GM18505 (cell line): ENCODE measurements at regions not wholly inside any gene's neighbourhood (a gene's known extent, or its start where the extent isn't known, plus 50 kb on each side); places are given as distances from the start of the nearest gene placed in this dataset.

Experiments used
- ATAC-seq: cut with Tn5 transposase; IDR thresholded peaks from one replicate; pipeline ENCODE4 v1.9.1; 2021; ENCODE audit not compliant: unreplicated experiment
- POLR2A ChIP-seq: IDR thresholded peaks from 4 replicates; pipeline ENCODE4 v1.6.1; 2011; ENCODE audit warnings: borderline replicate concordance; ENCODE audit not compliant: insufficient read depth, insufficient read length; ENCODE audit errors: extremely low read depth

GRCh38 chr17:73753751-73754496 is 109.7 kb upstream of the SDK2 start:
- ATAC-seq: no peak
- TF ChIP-seq POLR2A: no peak

GRCh38 chr17:73754886-73755400 is 110.7 kb upstream of the SDK2 start:
- TF ChIP-seq POLR2A: no peak
- no peak for ATAC-seq

GRCh38 chr17:73757420-73757819 is 113.2 kb upstream of the SDK2 start:
- TF ChIP-seq POLR2A: no peak
- no peak for ATAC-seq

- no peak for TF ChIP-seq POLR2A
- ATAC-seq: no peak
Measured at GRCh38 chr17:73758245-73758644, 114.0 kb upstream of the SDK2 start.

DNA sequence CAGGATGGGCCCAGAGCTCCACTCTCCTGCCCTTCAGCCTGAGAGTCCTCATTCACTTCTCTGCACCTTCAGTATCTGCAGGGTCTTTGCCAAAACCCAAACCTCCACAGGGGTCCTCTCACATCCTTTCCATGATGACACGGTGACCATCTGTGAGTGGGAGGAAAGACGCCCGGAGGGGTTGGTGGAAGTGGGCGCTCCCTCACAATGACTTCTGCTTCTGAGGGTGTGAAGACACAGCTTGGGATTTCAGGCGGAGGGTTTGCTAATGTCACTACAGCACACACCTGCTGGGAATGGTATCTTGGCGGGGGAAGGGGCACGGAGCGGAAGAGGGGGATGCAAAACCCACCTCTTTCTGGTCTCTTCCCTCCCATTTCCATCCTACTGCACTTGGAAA is 115.1 kb upstream of the SDK2 start:
- no peak for TF ChIP-seq POLR2A
- ATAC-seq: no peak

DNA sequence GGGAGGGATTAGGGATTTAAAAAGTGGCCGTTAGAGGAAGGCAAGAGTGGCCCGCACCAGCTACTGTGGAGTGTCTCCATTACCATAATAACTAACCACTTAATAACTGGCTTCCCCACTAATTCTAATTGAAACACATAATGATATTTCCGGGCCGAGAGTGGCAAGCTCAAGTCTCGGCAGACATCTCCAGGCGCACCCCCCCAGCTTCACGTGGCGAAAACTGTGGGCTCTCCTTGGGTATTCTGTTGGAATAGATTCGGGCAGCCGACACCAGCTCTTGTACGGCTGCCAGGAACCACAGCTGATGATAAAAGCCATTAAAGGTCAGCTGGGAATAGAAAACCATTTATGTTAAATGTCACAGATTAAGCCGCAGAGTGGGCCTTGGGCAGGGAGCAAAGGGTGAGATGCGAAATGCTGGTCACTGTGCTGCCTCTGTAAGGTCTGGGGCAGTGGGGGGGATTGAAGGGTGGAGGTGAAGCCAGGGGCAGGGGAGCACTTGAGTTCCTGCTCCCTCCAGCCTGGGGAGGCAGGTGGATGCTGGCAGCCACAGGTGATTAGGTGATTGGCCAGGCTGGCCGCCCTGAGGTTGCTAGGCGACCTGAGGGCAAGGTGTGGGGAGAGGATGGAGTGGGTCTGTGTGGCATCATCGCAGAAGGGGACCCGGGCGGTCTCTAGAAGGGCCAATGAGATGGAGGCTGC is 115.6 kb upstream of the SDK2 start:
- TF ChIP-seq POLR2A: no peak
- ATAC-seq: no peak

- no peak for ATAC-seq
Measured at GRCh38 chr17:73760439-73760758, 116.2 kb upstream of the SDK2 start.

DNA sequence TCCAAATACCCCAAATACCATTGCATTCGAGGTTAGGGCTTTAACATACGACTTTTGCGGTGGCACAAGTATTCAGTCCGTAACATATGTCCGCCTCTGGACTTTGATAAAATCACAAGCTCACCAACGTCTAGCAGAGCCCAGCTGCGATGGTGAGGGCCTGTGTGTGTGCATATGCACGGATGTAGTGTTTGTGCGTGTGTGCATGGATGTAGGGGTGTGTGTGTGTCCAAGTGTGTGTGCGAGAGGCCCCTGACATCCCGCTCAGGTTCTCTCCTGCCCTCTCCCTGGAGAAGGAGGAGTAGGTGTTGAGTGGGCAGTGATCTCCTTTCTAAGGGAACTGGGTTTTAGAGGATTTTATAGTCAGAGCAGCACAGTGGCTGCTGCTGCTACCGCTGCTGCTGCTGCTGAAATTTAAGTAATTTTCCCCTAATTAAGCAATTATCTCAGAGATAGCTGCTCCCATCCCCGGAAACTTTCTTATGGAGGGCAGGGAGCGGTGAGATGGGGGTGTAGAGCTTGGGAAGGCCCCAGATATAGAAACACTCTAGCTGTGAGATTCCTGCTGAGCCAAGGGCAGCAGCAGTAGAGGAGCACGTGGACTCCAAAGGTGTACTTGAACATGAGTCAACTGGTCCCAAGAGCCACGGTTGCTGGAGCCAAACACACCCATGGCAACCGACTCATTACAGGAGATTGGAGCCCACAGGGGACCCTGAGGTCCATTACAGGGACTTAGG is 121.7 kb upstream of the SDK2 start:
- no peak for ATAC-seq
- no peak for TF ChIP-seq POLR2A

More at GRCh38 chr17:73760439-73760758, 116.2 kb upstream of the SDK2 start:
- no peak for TF ChIP-seq POLR2A

DNA sequence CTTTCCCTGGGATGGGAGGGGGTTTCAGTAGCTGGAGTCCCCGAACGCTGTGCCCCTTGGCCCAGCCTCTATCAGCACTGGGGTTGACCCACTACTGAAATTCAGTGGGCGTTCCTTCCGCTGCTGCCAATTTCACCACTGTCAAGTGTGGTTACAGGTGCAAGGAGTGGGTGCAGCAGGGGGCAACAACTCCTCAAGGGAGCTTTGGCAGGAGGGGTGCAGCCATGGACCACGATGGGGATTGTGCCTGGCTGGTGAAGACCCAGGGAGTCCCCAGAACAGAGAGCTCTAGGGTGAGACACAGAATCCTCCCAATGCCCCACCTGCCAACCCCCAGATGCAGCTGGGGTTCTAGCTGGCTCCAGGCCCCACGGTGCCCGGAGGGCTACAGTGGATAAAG is 123.5 kb upstream of the SDK2 start:
- ATAC-seq: no peak
- no peak for TF ChIP-seq POLR2A

DNA sequence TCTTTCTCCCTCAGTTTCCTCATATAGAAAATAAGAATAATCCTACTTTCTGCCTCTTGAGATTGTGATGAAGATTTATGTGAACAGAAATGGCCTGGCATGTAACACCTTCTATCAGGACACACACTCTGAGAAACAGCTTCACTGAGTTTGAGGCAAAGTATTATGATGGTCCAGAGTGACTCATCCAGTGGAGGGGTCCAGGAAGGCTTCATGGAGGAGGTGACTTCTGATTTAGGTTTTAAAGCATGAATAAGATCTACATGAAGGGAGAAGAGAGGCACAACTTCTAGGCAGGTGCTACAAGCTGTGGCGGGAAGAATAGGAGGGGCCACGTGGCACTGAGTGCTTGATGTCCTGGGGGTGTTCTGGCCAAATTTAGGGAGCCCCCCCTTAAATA is 124.4 kb upstream of the SDK2 start:
- no peak for ATAC-seq
- no peak for TF ChIP-seq POLR2A

DNA sequence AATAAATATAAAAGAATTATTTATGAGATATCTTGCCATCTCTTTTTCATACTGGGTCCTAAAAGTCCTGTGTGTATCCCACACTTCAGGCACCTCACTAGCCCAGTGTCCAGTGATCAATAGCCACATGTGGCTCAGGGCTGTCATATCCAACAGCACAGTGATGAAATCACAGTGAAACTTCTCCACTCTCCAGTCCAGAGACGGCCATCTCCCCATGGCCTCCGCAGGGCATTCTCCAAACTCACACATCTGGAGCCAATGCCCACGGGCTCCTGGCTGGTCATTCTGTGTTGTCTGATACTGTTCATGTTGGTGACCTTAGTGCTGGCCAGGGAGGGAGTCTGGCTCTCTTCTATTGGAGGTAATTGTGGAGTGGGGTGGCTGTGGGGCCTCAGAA is 125.2 kb upstream of the SDK2 start:
- TF ChIP-seq POLR2A: no peak
- ATAC-seq: no peak

DNA sequence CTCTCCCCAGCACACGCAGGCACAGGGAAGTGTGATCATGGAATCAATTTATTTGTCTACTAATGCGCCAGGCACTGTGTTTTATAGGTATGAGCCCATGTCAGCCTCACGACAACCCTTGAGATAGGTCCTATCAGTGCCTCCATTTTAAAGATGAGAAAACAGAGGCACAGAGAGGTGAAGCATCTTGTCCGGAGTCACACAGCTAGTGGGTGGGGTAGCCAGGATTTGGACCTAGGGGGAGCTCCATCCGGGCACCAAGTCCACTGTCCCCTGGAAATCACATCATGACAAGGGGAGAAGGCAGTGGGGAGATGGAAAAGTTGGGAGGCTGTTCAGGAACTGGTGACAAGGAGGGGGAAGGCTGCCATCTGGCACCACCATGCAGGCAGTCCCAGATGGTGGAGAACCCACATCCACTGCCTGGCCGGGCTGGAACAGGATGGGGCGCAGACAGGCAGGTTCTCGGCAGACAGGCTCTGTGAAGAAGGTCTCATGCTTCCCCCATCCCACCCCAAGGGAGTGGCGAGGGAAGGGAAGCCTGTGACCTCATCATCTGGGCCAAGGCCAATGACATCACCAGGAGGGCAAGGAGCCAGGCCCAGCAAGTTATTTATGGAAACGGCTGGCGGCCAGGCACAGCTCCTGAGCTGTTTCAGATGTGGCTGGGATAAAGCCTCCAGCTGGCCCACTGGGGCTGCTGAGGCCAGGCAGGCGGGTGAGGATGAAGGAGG is 126.0 kb upstream of the SDK2 start:
- ATAC-seq: no peak
- no peak for TF ChIP-seq POLR2A

DNA sequence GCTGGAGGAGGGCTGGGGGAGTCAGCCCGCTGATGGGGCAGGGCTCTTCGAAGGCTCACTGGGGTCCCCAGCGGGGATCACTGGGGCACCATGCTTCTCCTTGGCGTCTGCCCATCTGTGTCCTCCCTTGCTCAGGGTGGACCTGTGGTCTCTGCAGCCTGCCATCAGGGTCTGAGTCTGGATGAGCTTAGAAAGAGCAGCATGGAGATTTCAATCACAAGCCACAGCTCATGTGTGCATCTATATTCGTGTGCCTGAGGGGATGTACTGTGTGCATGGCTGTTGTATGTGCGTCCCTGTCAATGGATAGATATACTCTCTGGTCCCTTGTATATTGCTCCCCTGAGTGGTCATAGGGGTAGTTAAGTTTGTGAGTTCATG is 126.6 kb upstream of the SDK2 start:
- TF ChIP-seq POLR2A: no peak
- ATAC-seq: no peak

DNA sequence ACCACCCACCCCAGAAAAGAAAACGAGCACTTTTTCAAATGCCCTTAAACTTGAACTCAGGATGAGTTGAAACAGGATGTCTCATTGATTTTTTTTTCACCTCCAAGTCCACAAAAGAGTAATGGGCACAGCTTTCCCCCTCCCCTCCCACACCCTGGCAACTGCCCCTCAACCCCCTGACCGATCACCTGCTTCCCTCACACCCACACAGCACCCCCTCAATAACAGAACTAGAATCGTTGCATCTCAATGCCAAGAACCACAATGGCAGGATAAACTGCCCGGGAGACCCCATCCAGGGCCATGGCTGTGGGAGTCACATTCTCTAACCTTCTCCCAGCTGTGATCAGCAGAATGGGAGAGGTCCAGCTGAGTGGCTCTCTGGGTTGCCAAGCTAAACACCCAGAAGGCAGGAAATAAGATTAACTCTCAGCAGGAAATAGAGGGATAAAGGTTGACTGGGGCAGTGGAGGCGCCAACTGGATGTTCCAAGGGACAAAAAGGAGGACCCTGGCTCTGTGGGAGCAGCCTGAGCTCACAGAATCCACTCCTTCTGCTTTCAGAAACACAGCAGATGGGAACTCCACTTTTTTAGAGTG is 128.0 kb upstream of the SDK2 start:
- TF ChIP-seq POLR2A: no peak
- no peak for ATAC-seq

DNA sequence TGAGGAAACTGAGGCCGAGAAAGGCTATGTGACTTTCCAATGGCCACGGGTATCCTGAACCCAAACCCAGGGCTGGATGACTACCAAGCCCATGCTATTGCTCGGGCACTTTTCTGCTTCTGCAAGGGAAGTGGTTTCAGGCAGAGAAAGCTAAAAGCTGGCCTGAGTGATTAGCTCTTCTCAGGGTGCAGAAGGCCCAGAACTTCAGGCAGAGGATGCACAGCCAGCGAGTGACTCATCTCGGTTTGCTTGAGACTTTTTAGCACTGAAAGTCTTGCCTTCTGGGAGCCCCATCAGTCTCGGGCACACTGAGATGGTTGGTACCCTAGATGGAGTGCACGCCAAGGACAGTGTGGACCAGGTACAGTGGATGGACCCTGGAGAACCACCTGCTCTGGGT is 129.5 kb upstream of the SDK2 start:
- ATAC-seq: no peak
- no peak for TF ChIP-seq POLR2A
